ENCODE measurements at regions not wholly inside any gene's neighbourhood (a gene's known extent, or its start where the extent isn't known, plus 50 kb on each side); places are given as distances from the start of the nearest gene placed in this dataset.

- ChIA-PET POLR2A (no interaction called here), CTCF (interaction anchor here (0.8 kb wide), 1 partner anchor 79 kb away, joined by 4 read pairs; no protein-coding TSS in a partner anchor)
- Histone ChIP-seq H3K9me3 (ENCODE audit: control insufficient read depth, insufficient read depth, low read depth, low read length) (no peaks in the 10 kb centered on the region), H3K27ac (ENCODE audit: extremely low read depth, low read depth, low read length) (no peak overlapping the region), H3K36me3 (ENCODE audit: control insufficient read depth in 2 of 2, insufficient read depth in 1 of 2, low read length in 2 of 2) (no peaks in the 10 kb centered on the region), H3K4me3 (ENCODE audit: low read depth, low read length) (no peak overlapping the region), H3K4me1 (ENCODE audit: control insufficient read depth, insufficient read depth, low read length) (no peaks in the 10 kb centered on the region)
- TF ChIP-seq BCL11B (tag by site-specific recombination; IDR thresholded peaks at IDR 0.05; ENCODE audit: low read depth) (no peak), CTCF (tag by site-specific recombination; IDR thresholded peaks at IDR 0.05) (peak; percentile 82)
Observed at GRCh38 chr20:25139029-25139705, 56.3 kb upstream of the ENTPD6 start.

GRCh38 chr20:25140968-25141367, 54.5 kb upstream of the ENTPD6 start:
- TF ChIP-seq MEIS1 (CRISPR knock-in tag; IDR thresholded peaks at IDR 0.05; ENCODE audit: borderline replicate concordance) (no peak), ZNF394 (tag by site-specific recombination; IDR thresholded peaks at IDR 0.05; ENCODE audit: borderline replicate concordance) (no peak), GLI4 (tag by site-specific recombination; IDR thresholded peaks at IDR 0.05) (no peak), MZF1 (tag by site-specific recombination; IDR thresholded peaks at IDR 0.05; ENCODE audit: borderline replicate concordance) (no peak), FEZF1 (tag by site-specific recombination; IDR thresholded peaks at IDR 0.05) (no peak), ZNF248 (tag by site-specific recombination; IDR thresholded peaks at IDR 0.05) (no peak), HOXA7 (CRISPR knock-in tag; IDR thresholded peaks at IDR 0.05; ENCODE audit: borderline replicate concordance) (no peak), ZNF449 (tag by site-specific recombination; IDR thresholded peaks at IDR 0.05) (no peak), ZFP69B (tag by site-specific recombination; IDR thresholded peaks at IDR 0.05) (no peak), YY2 (tag by site-specific recombination; IDR thresholded peaks at IDR 0.05) (no peak), ZNF169 (tag by site-specific recombination; IDR thresholded peaks at IDR 0.05) (no peak), ZNF510 (tag by site-specific recombination; IDR thresholded peaks at IDR 0.05; ENCODE audit: insufficient replicate concordance) (no peak), TRIM28 (IDR thresholded peaks at IDR 0.05; ENCODE audit: borderline replicate concordance, low read length) (no peak), ZSCAN4 (tag by site-specific recombination; IDR thresholded peaks at IDR 0.05) (no peak), ZNF140 (tag by site-specific recombination; IDR thresholded peaks at IDR 0.05) (no peak), ZNF624 (tag by site-specific recombination; IDR thresholded peaks at IDR 0.05) (no peak), ZNF529 (tag by site-specific recombination; IDR thresholded peaks at IDR 0.05; ENCODE audit: insufficient replicate concordance) (no peak), ZBTB1 (tag by site-specific recombination; IDR thresholded peaks at IDR 0.05) (no peak), ZNF335 (tag by site-specific recombination; conservative IDR thresholded peaks at IDR 0.05) (no peak)
- TF ChIP-seq, protein P1, sequence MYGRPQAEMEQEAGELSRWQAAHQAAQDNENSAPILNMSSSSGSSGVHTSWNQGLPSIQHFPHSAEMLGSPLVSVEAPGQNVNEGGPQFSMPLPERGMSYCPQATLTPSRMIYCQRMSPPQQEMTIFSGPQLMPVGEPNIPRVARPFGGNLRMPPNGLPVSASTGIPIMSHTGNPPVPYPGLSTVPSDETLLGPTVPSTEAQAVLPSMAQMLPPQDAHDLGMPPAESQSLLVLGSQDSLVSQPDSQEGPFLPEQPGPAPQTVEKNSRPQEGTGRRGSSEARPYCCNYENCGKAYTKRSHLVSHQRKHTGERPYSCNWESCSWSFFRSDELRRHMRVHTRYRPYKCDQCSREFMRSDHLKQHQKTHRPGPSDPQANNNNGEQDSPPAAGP (tag by site-specific recombination; IDR thresholded peaks at IDR 0.05): no peak
- POLR2A ChIA-PET: interaction anchor here (0.6 kb wide), 1 partner anchor 56 kb away, joined by 6 read pairs; no protein-coding TSS in a partner anchor
- Histone ChIP-seq H3K27ac (ENCODE audit: extremely low read depth, low read depth, low read length) (no peak overlapping the region), H3K4me3 (ENCODE audit: low read depth, low read length) (no peak overlapping the region), H3K9me3 (ENCODE audit: control insufficient read depth, insufficient read depth, low read depth, low read length) (no peaks in the 10 kb centered on the region), H3K36me3 (ENCODE audit: control insufficient read depth in 2 of 2, insufficient read depth in 1 of 2, low read length in 2 of 2) (no peaks in the 10 kb centered on the region), H3K4me1 (ENCODE audit: control insufficient read depth, insufficient read depth, low read length) (no peaks in the 10 kb centered on the region)
- CTCF ChIA-PET: interaction anchor here (0.7 kb wide), 1 partner anchor 256 kb away, joined by 3 read pairs; no protein-coding TSS in a partner anchor

All from HEK293 (cell line).